ENCODE measurements at regions not wholly inside any gene's neighbourhood (a gene's known extent, or its start where the extent isn't known, plus 50 kb on each side); places are given as distances from the start of the nearest gene placed in this dataset.

DNA sequence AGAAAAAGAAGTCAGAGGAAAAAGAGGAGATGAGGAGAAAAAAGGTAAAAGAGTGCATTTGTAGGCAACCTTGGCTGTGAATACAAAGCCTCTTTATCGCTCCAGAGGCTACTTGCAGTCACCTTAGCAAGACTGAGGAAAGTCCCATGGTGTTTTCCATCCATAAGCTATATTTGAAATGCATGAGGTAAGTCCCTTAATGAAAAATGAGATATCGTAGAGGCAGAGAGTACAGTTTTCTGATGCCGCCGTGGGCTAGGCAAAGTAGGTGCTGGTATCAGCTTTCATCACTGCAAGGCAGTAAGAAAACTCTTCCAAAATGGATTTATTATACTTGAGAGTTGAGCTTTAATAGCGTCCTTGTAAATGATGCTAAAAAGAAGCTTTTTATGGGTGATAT, 186.8 kb downstream of the ASCL1 start:
- TF ChIP-seq EP300 (IDR thresholded peaks at IDR 0.05; ENCODE audit: borderline replicate concordance) (no peak), YY1 (IDR thresholded peaks at IDR 0.05; ENCODE audit: low read depth) (no peak), TEAD4 (IDR thresholded peaks at IDR 0.05) (no peak), FOXM1 (IDR thresholded peaks at IDR 0.05; ENCODE audit: borderline replicate concordance, low read depth) (no peak)
- TF ChIP-seq, protein P1, sequence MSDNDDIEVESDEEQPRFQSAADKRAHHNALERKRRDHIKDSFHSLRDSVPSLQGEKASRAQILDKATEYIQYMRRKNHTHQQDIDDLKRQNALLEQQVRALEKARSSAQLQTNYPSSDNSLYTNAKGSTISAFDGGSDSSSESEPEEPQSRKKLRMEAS (IDR thresholded peaks at IDR 0.05), result no peak
- TF ChIP-seq, protein P2, sequence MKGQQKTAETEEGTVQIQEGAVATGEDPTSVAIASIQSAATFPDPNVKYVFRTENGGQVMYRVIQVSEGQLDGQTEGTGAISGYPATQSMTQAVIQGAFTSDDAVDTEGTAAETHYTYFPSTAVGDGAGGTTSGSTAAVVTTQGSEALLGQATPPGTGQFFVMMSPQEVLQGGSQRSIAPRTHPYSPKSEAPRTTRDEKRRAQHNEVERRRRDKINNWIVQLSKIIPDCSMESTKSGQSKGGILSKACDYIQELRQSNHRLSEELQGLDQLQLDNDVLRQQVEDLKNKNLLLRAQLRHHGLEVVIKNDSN (IDR thresholded peaks at IDR 0.05), result no peak

All from Ishikawa (cell line).